Peyer's patch (tissue), 4 donors: ENCODE measurements at regions not wholly inside any gene's neighbourhood (a gene's known extent, or its start where the extent isn't known, plus 50 kb on each side); places are given as distances from the start of the nearest gene placed in this dataset.
A peak's percentile ranks its signal among the peaks of the same experiment; 100 is the strongest.

ENCODE experiments used
- DNase-seq, 3 donors: peaks; one replicate each; pipeline ENCODE4 v3.0.0-alpha.2; 2017 to 2019
- H3K27ac ChIP-seq, 4 donors: fragments of 200-600 bp; sonication (generic); one replicate each; pipeline ENCODE4 v1.5.1; 2016 to 2019
- H3K27me3 ChIP-seq, 2 donors: fragments of 200-600 bp; sonication (generic); one replicate each; pipeline ENCODE4 v1.5.1; 2019
- H3K36me3 ChIP-seq, 3 donors: fragments of 200-600 bp; sonication (generic); one replicate each; pipeline ENCODE4 v1.5.1; 2016 to 2019
- H3K4me1 ChIP-seq, 4 donors: fragments of 200-600 bp; sonication (generic); one replicate each; pipeline ENCODE4 v1.5.1; 2016 to 2019
- H3K4me3 ChIP-seq, 4 donors: fragments of 200-600 bp; sonication (generic); 1 replicate in 3 of 4; 2 replicates in 1 of 4; pipeline ENCODE4 v1.5.1; 2016 to 2019; ENCODE audit warnings: mild to moderate bottlenecking in 1 of 4
- H3K9me3 ChIP-seq, 4 donors: fragments of 200-600 bp; sonication (generic); one replicate each; pipeline ENCODE4 v1.5.1; 2016 to 2019; ENCODE audit warnings: mild to moderate bottlenecking in 1 of 4
- POLR2A ChIP-seq, 2 donors: fragments of 450-650 bp; IDR thresholded peaks; one replicate each; pipeline ENCODE4 v1.5.1; 2017; ENCODE audit warnings: antibody characterized with exemption in 2 of 2, mild to moderate bottlenecking in 2 of 2, moderate library complexity in 2 of 2
- TF ChIP-seq, protein P1 (sequence below), 6 experiments: fragments of 450-650 bp in 4 of 6; fragments of 200-600 bp in 2 of 6; sonication (generic) in 1 of 6; IDR thresholded peaks; one replicate each; pipeline ENCODE4 v1.5.1; 2017 to 2019; ENCODE audit warnings: antibody characterized with exemption in 6 of 6, mild to moderate bottlenecking in 3 of 6, moderate library complexity in 1 of 6

DNA sequence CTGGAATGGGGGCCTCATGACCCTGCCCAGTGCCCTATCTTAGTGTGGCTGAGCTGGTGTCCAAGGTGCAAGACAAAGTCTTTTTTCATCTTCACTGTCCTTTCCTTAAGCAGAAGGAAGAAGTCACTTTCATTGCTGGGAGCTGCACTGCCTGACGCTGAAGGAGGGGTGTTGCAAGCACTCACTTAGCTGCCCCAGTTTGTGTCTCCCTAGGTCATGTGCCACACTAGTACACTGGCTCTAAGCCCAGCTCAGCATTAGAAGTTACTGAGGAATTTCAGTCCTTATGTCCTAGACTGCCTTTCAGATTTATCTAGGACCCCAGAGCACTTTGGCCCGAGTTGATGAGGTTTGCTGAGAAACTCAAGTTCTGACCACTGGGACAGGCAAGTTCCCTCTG, 952.0 kb upstream of the USP15 start:
- Histone ChIP-seq H3K27ac (no peak overlapping the region), H3K4me1 (no peaks in the 10 kb centered on the region), H3K27me3 (no peaks in the 10 kb centered on the region), H3K9me3 (no peaks in the 10 kb centered on the region), H3K4me3 (no peak overlapping the region), H3K36me3 (no peaks in the 10 kb centered on the region)
- TF ChIP-seq POLR2A (IDR thresholded peaks at IDR 0.05), result no peak
- DNase-seq, result peak in 1 of 3 donors; percentile 12

DNA sequence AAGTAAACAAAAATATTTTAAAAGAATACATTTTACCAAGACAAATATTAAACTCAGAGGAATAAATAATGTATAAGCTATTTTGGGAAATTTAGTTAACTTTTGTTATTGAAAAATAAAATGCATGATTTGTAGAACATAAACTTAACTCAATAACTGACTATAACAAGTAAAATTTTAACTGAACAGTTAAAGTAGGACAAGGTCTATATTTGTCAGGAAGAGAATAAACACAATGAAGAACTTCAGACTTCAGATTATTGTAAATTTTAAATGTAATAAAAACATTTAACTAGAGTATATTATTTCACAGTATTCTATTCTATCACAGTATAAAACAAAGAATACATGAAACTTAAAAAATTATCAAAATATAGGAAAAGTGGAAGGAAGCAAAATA, 948.8 kb upstream of the USP15 start:
- TF ChIP-seq POLR2A (IDR thresholded peaks at IDR 0.05), result no peak
- TF ChIP-seq, protein P1, sequence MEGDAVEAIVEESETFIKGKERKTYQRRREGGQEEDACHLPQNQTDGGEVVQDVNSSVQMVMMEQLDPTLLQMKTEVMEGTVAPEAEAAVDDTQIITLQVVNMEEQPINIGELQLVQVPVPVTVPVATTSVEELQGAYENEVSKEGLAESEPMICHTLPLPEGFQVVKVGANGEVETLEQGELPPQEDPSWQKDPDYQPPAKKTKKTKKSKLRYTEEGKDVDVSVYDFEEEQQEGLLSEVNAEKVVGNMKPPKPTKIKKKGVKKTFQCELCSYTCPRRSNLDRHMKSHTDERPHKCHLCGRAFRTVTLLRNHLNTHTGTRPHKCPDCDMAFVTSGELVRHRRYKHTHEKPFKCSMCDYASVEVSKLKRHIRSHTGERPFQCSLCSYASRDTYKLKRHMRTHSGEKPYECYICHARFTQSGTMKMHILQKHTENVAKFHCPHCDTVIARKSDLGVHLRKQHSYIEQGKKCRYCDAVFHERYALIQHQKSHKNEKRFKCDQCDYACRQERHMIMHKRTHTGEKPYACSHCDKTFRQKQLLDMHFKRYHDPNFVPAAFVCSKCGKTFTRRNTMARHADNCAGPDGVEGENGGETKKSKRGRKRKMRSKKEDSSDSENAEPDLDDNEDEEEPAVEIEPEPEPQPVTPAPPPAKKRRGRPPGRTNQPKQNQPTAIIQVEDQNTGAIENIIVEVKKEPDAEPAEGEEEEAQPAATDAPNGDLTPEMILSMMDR (IDR thresholded peaks at IDR 0.05), result no peak
- Histone ChIP-seq H3K27me3 (no peaks in the 10 kb centered on the region), H3K27ac (no peak overlapping the region), H3K36me3 (no peaks in the 10 kb centered on the region), H3K4me1 (no peaks in the 10 kb centered on the region), H3K4me3 (no peak overlapping the region), H3K9me3 (no peaks in the 10 kb centered on the region)
- DNase-seq, result no peak

DNA sequence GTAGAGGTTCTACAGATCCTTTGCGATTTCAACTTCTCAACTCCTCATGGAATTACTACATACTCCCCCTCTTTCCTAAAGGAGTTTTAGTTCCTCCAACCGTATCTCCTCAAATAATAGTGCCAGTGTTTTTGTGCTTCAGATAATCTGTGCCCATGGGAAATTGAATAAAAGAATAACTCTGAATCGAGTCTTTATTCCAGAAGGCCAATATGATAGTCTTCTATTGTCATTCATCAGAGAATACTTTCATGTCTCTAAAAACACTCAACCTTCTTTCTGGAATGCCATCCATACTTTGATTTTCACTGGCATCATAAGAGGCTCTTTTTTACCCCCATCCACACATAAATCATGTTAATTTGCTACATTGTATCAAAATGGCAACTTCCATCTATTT, 911.3 kb upstream of the USP15 start:
- no peak for DNase-seq
- Histone ChIP-seq H3K36me3 (no peaks in the 10 kb centered on the region), H3K9me3 (no peaks in the 10 kb centered on the region), H3K27me3 (no peaks in the 10 kb centered on the region), H3K4me1 (no peaks in the 10 kb centered on the region), H3K4me3 (no peak overlapping the region), H3K27ac (no peak overlapping the region)
- TF ChIP-seq POLR2A (IDR thresholded peaks at IDR 0.05), result no peak
- TF ChIP-seq, protein P1 (IDR thresholded peaks at IDR 0.05), result no peak

DNA sequence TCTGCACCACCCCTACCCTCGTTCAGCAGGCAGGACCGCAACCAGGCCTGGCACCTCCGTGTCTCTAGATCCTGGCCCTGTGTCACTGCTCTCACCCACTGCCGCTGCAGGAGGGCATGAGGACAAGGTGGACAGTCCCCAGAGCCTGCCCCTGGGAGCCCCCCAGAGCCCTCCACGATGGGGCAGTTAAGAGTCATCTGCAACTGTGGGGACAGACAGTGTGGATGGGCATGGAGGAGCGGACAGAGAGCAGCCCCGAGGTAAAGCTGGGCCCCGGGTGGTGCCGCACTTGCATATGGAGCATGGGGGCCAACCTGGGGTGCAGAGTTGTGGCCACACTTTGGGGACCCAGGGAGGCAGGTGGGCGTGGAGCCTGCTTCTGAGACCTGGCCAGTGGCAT, 905.1 kb upstream of the USP15 start:
- no peak for DNase-seq
- Histone ChIP-seq H3K27ac (no peak overlapping the region), H3K9me3 (no peaks in the 10 kb centered on the region), H3K27me3 (no peaks in the 10 kb centered on the region), H3K4me3 (no peak overlapping the region), H3K4me1 (no peaks in the 10 kb centered on the region), H3K36me3 (no peaks in the 10 kb centered on the region)
- TF ChIP-seq POLR2A (IDR thresholded peaks at IDR 0.05), result no peak
- TF ChIP-seq, protein P1 (IDR thresholded peaks at IDR 0.05), result no peak

DNA sequence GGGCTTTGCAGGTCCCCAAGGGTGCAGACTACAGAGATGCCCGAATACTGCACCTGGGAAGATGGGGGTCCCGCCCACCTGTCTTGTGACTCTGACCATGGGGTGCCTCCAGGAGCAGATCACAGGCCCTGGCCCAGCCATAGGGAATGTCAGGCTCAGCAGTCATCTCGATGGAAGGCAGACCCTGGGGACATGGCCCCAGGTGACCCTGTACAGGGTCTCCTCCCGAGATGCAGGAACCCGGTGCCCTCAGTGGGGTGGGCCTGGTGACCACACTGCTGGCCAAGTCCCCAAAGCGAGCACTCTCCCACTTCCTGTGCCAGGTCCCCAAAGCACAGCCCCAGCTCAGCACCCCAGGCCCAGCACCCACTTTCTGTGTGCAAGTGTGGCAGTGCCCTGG, 903.7 kb upstream of the USP15 start:
- Histone ChIP-seq H3K9me3 (no peaks in the 10 kb centered on the region), H3K27me3 (no peaks in the 10 kb centered on the region), H3K4me3 (no peak overlapping the region), H3K36me3 (no peaks in the 10 kb centered on the region), H3K4me1 (no peaks in the 10 kb centered on the region), H3K27ac (no peak overlapping the region)
- DNase-seq, result no peak
- TF ChIP-seq, protein P1 (IDR thresholded peaks at IDR 0.05), result no peak
- no peak for TF ChIP-seq POLR2A (IDR thresholded peaks at IDR 0.05)

DNA sequence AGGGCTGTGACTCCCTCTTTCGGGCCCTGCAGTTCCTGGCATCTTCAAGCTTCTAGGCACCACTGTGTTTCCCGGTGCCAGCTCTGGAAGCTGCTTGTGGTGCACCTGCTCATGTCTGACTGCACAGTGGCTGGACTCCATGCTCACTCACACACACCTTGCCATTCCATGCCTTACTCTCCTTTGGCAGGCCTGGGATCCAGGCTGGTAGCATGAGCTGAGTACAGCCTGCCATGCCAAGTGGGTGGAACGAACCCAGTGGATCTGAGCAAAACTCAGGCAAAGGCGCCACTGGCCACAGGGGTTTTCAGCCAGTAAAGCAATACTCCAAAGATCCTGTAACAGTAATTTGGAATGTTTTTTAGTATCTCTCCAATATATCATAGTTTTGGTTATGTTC, 902.7 kb upstream of the USP15 start:
- TF ChIP-seq POLR2A (IDR thresholded peaks at IDR 0.05), result no peak
- TF ChIP-seq, protein P1 (IDR thresholded peaks at IDR 0.05), result no peak
- H3K27ac ChIP-seq, result no peak overlapping the region
- H3K4me1 ChIP-seq, result no peaks in the 10 kb centered on the region
- H3K4me3 ChIP-seq, result no peak overlapping the region
- no peaks in the 10 kb centered on the region for H3K27me3 ChIP-seq
- DNase-seq, result no peak
- H3K36me3 ChIP-seq, result no peaks in the 10 kb centered on the region
- no peaks in the 10 kb centered on the region for H3K9me3 ChIP-seq
